Vagina (tissue), 2 donors: ENCODE measurements at regions not wholly inside any gene's neighbourhood (a gene's known extent, or its start where the extent isn't known, plus 50 kb on each side); places are given as distances from the start of the nearest gene placed in this dataset.

ENCODE experiments used
- POLR2A ChIP-seq, 2 donors: fragments of 450-650 bp; IDR thresholded peaks; one replicate each; pipeline ENCODE4 v1.6.1; 2017; ENCODE audit warnings: antibody characterized with exemption in 2 of 2, mild to moderate bottlenecking in 2 of 2, moderate library complexity in 2 of 2
- TF ChIP-seq, protein P1 (sequence below), 3 experiments: fragments of 450-650 bp in 2 of 3; fragments of 200-600 bp in 1 of 3; sonication (generic) in 1 of 3; IDR thresholded peaks; one replicate each; pipeline ENCODE4 v1.5.1; 2017 to 2019; ENCODE audit warnings: antibody characterized with exemption in 3 of 3, mild to moderate bottlenecking in 2 of 3, moderate library complexity in 2 of 3

DNA sequence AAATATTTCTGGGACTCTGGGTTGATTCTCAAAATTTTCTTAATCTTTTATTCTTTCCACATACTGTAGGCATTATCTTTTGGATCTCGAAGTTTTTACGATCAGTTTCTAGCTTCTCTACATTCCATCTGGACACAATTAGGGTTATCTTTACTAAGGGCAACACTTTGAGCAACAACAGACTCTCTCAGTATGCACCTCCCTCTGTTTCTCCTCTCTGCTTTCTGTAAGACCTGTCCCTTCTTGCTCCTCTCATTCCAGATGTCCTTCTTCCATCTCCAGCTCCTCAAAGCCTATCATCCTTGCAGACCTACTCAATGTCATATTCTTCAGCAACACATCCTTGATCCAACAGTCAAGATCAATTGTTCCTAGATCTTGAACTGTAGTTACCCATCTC is 457.0 kb downstream of the SLC6A15 start:
- no peak for TF ChIP-seq POLR2A (IDR thresholded peaks at IDR 0.05)
- TF ChIP-seq, protein P1, sequence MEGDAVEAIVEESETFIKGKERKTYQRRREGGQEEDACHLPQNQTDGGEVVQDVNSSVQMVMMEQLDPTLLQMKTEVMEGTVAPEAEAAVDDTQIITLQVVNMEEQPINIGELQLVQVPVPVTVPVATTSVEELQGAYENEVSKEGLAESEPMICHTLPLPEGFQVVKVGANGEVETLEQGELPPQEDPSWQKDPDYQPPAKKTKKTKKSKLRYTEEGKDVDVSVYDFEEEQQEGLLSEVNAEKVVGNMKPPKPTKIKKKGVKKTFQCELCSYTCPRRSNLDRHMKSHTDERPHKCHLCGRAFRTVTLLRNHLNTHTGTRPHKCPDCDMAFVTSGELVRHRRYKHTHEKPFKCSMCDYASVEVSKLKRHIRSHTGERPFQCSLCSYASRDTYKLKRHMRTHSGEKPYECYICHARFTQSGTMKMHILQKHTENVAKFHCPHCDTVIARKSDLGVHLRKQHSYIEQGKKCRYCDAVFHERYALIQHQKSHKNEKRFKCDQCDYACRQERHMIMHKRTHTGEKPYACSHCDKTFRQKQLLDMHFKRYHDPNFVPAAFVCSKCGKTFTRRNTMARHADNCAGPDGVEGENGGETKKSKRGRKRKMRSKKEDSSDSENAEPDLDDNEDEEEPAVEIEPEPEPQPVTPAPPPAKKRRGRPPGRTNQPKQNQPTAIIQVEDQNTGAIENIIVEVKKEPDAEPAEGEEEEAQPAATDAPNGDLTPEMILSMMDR (IDR thresholded peaks at IDR 0.05) = no peak
